ENCODE measurements at regions not wholly inside any gene's neighbourhood (a gene's known extent, or its start where the extent isn't known, plus 50 kb on each side); places are given as distances from the start of the nearest gene placed in this dataset.
"Not testable (repeated sequence)": the region's sequence is repeated elsewhere in the genome, so short reads cannot be mapped to it uniquely, and the experiment has no call there.

DNA sequence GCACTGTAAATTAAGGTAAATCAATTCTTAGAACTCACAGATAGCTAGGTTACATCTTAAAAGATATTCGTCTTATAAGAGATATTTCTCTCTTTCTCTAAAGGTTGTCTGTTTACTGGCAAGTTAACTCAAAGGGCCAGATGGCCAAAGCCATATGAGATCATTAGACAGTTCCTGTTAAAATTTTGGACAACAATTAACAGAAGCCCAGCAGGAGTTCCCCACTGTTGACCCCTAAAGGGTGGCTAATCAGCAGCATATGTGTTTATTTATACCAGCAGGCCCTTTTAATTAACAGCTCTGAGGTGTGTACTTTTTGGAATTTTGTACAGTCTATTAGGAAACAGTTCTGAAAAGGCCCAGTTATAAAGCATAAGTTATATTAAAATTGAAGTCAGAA is 245.8 kb downstream of the LIG4 start:
- ChIA-PET POLR2A (no interaction called here), CTCF (no interaction called here)
- DNase-seq = no peak
- Mint-ChIP-seq H3K4me3 (no peak overlapping the region), H3K9me3 (no peaks in the 10 kb centered on the region), H3K4me1 (no peaks in the 10 kb centered on the region), H3K27me3 (no peaks in the 10 kb centered on the region), H3K27ac (no peak overlapping the region), H3K36me3 (ENCODE audit: low read depth) (no peaks in the 10 kb centered on the region)

DNA sequence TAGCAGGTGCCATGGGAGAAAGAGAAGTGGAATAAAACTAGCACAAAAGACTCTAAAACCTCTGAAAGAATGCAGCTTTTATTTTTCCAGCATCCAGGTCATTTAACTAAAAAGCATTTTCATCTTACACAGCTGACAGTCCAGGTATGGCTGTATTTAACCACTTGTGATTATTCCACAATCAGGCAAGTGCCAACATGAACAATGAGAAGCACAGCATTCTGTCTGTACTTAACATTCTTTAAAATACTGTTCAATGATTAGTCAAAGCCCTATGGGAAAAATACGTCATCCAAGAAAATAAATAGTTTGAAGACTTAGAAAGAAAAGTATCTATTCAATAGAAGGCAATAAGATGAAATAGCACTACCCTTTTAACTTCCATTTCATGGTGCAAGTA is 246.9 kb downstream of the LIG4 start:
- no peaks in the 10 kb centered on the region for H3K9me3 Mint-ChIP-seq
- H3K27ac Mint-ChIP-seq = no peak overlapping the region
- DNase-seq = no peak
- H3K4me3 Mint-ChIP-seq = no peak overlapping the region
- ChIA-PET POLR2A (no interaction called here), CTCF (no interaction called here)
- H3K4me1 Mint-ChIP-seq = no peaks in the 10 kb centered on the region
- H3K27me3 Mint-ChIP-seq = no peaks in the 10 kb centered on the region
- no peaks in the 10 kb centered on the region for H3K36me3 Mint-ChIP-seq (ENCODE audit: low read depth)

DNA sequence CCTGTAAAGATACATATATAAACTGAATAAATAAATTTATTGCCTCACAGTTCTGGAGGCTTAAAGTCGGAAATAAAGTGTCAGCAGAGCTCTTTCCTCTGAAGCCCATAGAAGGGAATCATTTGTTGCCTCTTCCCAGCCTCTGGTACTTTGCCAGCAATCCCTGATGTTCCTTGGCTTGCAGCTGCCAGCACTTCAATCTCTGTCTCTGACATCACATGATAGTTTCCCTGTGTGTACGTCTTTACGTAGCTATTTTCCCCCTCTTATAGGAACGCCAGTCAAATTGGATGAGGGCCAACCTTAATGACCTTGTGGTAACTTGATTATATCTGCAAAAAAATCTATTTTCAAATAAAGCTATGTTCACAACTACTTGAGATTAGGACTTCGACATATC is 250.9 kb downstream of the LIG4 start:
- POLR2A ChIA-PET = no interaction called here
- no peak overlapping the region for H3K4me3 Mint-ChIP-seq
- H3K27me3 Mint-ChIP-seq = no peaks in the 10 kb centered on the region
- CTCF ChIA-PET = no interaction called here
- H3K36me3 Mint-ChIP-seq (ENCODE audit: low read depth) = no peaks in the 10 kb centered on the region
- H3K27ac Mint-ChIP-seq = no peak overlapping the region
- no peak for DNase-seq
- no peaks in the 10 kb centered on the region for H3K9me3 Mint-ChIP-seq
- no peaks in the 10 kb centered on the region for H3K4me1 Mint-ChIP-seq

DNA sequence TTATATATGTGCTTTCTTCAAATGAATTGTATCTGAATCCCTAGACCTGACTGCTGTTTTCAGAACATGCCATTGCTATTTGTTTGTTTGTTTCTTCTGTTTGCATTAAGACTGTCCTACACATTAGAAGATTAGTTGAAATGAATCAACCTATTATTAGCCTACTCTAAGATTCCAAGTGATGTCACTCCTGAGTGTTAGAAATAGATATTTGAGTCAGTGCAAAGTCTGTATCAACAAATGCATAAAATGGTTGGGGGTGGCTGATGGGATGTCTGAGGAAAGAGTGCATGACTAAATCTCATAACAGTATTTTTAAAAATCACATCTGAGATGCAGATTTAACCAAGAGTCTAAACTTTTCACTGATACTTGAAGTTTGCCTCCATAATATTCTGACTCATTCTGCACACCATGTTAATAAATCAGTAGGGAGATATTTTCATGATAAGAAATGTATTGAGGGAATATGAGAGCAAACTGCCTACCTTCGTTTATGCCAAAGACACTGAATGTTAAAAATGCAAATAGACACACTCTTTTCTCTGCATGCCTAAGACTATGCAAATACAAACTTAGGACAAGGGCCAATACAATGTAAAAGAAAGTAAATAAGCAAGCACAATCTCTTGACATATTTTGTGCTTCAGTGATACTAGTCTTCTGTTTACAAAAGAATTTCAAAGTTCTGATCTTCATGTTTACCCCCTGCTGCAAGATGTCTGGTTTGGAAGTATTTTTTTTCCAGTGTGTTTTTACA is 253.3 kb downstream of the LIG4 start:
- no peak for DNase-seq
- Mint-ChIP-seq H3K9me3 (no peaks in the 10 kb centered on the region), H3K36me3 (ENCODE audit: low read depth) (no peaks in the 10 kb centered on the region), H3K4me1 (no peaks in the 10 kb centered on the region), H3K27me3 (no peaks in the 10 kb centered on the region), H3K27ac (no peak overlapping the region), H3K4me3 (no peak overlapping the region)
- ChIA-PET POLR2A (no interaction called here), CTCF (no interaction called here)

DNA sequence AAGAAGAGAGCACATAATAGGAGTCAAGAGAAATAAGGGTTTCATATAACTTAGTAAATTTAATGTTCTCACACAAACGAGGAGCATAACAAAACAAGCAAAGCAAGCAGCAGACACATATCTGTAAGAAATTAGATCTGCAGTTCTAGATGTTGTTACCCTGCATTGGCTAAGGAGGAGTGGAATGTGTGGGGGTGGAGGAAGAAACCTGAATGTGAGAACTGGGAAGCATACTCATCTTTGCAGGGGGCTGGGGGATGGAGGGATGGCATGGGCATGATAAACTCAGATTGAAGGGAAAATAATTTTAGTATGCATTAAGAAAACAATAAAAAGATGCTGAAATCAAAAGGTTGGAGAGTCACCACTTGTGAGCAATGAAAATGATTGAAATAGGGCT is 255.0 kb downstream of the LIG4 start:
- Mint-ChIP-seq H3K4me3 (no peak overlapping the region), H3K27me3 (no peaks in the 10 kb centered on the region), H3K9me3 (no peaks in the 10 kb centered on the region), H3K27ac (no peak overlapping the region), H3K36me3 (ENCODE audit: low read depth) (no peaks in the 10 kb centered on the region), H3K4me1 (no peaks in the 10 kb centered on the region)
- ChIA-PET POLR2A (no interaction called here), CTCF (no interaction called here)
- DNase-seq = no peak

DNA sequence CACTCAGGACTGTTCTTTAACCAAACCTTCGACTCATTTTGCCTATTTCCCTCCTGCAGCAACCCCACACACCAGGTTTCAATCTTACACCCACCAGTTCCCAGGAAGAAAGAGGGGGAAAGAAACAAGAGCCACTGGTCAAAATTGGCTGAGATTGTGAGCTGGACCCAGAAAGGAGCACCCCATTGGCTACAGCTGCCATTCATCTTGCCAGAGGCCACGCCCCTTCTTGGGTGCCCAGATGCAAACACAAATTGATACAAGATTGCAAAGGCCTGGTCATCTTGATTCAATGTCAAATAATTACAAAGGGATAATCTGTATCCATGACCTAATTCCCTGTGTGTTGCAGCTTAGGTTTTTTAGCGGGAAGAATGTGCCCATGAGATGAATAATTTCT is 258.4 kb downstream of the LIG4 start:
- ChIA-PET POLR2A (no interaction called here), CTCF (no interaction called here)
- no peaks in the 10 kb centered on the region for H3K4me1 Mint-ChIP-seq
- H3K27ac Mint-ChIP-seq = no peak overlapping the region
- no peak overlapping the region for H3K4me3 Mint-ChIP-seq
- H3K9me3 Mint-ChIP-seq = no peaks in the 10 kb centered on the region
- H3K36me3 Mint-ChIP-seq (ENCODE audit: low read depth) = no peaks in the 10 kb centered on the region
- no peaks in the 10 kb centered on the region for H3K27me3 Mint-ChIP-seq
- DNase-seq = no peak

DNA sequence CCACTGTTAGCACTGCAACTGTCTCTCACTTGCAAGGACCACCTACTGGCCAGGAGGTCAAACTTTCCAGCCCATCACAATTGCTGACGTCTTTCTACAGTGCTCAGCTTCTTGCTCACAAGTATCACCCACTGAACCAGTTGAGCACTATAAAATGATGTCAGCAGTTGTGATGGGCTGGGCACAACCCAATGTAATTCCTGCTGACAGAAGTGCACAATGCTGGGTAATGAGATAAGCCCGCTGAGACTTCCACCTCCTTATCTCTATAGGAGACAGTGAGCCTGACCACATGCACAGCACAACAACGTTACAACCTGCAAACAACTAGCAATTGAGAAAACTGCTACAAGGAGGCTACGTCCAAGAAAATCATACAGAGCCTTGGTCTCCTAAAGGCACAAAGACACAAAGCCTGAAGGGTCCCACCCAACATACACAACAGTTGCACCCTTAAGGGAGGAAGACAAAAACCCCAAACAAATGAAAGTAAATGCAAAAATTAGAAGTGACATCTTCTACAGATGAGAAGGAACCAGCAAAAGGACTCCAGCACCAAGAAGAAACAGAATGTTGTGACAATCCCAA is 273.2 kb downstream of the LIG4 start:
- no peaks in the 10 kb centered on the region for H3K36me3 Mint-ChIP-seq (ENCODE audit: low read depth)
- no peaks in the 10 kb centered on the region for H3K27me3 Mint-ChIP-seq
- CTCF ChIA-PET = no interaction called here
- DNase-seq = no peak
- no peak overlapping the region for H3K4me3 Mint-ChIP-seq
- no peaks in the 10 kb centered on the region for H3K9me3 Mint-ChIP-seq
- H3K27ac Mint-ChIP-seq = no peak overlapping the region
- POLR2A ChIA-PET = no interaction called here
- H3K4me1 Mint-ChIP-seq = no peaks in the 10 kb centered on the region

DNA sequence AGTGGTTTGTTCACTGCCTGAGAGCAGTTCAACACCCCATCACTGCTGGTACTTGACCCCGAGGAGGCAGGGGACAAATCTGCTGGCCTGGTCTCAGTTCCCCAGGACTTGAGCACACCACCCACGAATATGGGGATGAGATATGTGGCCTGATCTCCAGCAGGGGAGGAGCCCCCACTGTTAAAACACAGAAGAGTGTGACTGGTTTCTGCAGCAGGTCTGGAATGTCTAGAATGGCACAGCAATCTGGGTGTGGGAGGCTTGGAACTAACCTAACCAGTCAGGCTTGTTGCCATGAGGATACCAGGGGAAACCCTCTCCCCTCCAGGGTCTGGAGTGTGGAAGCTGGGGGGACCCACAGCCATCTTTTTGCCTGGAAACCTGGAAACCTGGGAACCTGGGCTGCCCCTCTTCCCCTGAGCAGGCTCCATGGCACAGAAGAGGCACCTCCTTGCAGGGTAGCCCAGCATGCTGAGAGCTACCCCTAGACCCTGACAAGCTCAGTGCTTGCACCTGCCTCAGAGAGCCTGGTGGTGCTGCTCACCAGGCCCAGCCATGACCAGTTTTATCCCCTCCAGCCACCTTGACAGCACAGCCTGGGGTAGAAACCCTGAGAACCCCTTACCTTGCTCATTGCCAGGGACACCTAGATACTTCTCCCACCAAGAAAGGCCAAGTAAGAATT is 273.8 kb downstream of the LIG4 start:
- no peak overlapping the region for H3K27ac Mint-ChIP-seq
- no peak overlapping the region for H3K4me3 Mint-ChIP-seq

DNA sequence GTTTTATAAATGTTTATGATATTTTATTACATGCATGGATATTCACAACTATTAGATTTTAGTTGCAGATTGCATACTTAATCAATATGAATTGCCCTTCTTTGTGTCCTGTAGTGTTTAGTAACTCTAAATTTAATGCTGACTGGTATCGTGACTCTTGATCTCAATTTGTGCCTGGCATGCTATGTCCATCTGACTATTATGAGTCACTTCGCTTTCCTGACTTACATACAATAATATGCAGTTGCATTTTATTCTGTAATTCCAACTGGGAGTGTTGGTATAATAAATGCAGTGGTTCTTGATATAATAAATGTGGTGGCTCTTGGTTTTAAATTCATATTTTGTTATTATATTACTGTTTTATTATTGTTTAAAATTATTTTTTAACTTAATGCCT is 277.5 kb downstream of the LIG4 start:
- H3K9me3 Mint-ChIP-seq = no peaks in the 10 kb centered on the region
- DNase-seq = no peak
- POLR2A ChIA-PET = no interaction called here
- no peaks in the 10 kb centered on the region for H3K4me1 Mint-ChIP-seq
- H3K4me3 Mint-ChIP-seq = no peak overlapping the region
- H3K36me3 Mint-ChIP-seq (ENCODE audit: low read depth) = no peaks in the 10 kb centered on the region
- H3K27me3 Mint-ChIP-seq = no peaks in the 10 kb centered on the region
- CTCF ChIA-PET = no interaction called here
- H3K27ac Mint-ChIP-seq = no peak overlapping the region

More for the DNA sequence above, 273.8 kb downstream of the LIG4 start:
- no peak for DNase-seq
- no peaks in the 10 kb centered on the region for H3K4me1 Mint-ChIP-seq
- ChIA-PET POLR2A (no interaction called here), CTCF (no interaction called here)
- H3K27me3 Mint-ChIP-seq = no peaks in the 10 kb centered on the region
- H3K36me3 Mint-ChIP-seq (ENCODE audit: low read depth) = no peaks in the 10 kb centered on the region
- H3K9me3 Mint-ChIP-seq = no peaks in the 10 kb centered on the region

DNA sequence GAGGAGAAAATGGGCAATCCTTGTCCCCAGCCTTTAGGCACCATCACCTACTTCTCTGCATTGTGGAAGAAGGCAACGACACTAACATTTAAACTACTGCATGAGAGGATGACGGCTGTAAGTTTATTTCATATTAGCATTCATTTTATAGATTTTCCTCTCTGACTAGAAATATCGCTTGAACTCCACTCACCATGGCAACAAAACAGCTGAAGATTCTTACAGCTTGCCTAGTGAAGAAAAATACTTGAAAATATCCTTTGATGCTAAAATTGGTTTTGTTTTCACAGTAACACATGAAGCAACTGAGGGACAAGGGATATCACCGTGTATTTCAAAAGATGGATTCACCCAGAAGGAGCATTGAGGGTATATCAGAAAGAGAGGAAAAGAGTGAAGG is 284.3 kb downstream of the LIG4 start:
- H3K36me3 Mint-ChIP-seq (ENCODE audit: low read depth) = no peaks in the 10 kb centered on the region
- H3K4me3 Mint-ChIP-seq = no peak overlapping the region
- POLR2A ChIA-PET = no interaction called here
- no peaks in the 10 kb centered on the region for H3K27me3 Mint-ChIP-seq
- no peak for DNase-seq
- H3K9me3 Mint-ChIP-seq = peaks cover 12% of the 10 kb centered on the region
- CTCF ChIA-PET = no interaction called here
- no peaks in the 10 kb centered on the region for H3K4me1 Mint-ChIP-seq
- no peak overlapping the region for H3K27ac Mint-ChIP-seq

DNA sequence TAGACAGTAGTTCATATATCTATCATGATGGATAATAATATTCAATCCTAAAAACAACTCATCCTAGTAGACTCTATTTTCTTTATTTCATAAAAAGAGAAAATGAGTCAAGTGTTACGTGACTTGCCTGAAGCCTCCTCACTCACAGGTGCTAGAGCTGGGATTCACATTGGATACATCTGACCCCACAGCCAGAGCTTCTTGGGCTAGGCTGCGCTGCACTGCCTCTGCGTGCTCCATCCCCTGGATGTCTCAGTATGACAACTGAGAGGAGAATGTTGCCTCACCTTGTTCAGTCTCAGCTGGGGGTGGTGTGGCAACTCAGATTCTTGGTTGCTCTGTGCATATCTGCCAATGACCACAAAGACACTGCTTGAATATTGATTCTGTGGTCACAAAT is 286.6 kb downstream of the LIG4 start:
- Mint-ChIP-seq H3K27ac (no peak overlapping the region), H3K9me3 (peaks cover 12% of the 10 kb centered on the region), H3K4me3 (no peak overlapping the region), H3K36me3 (ENCODE audit: low read depth) (no peaks in the 10 kb centered on the region), H3K27me3 (no peaks in the 10 kb centered on the region), H3K4me1 (no peaks in the 10 kb centered on the region)
- CTCF ChIA-PET = no interaction called here
- DNase-seq = no peak
- POLR2A ChIA-PET = no interaction called here

DNA sequence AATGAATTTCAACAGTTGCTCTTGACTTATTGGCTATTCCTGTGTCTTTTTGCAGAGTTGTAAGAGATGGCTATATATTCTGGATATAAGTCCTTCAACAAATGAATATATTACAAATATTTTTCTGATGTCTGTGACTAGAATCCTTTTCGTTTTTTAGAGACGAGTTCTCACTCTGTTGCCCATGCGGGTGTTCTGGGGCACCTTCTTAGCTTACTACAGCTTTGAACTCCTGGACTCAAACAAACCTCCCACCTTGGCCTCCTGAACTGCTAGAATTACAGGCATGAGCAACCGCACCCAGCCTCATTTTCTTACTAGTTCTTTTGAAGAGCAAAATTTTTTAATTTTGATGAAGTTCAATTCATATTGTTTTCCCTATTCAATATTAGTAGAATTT is 287.8 kb downstream of the LIG4 start:
- Mint-ChIP-seq H3K9me3 (peaks cover 12% of the 10 kb centered on the region), H3K27me3 (no peaks in the 10 kb centered on the region), H3K4me3 (no peak overlapping the region), H3K36me3 (ENCODE audit: low read depth) (no peaks in the 10 kb centered on the region), H3K27ac (no peak overlapping the region), H3K4me1 (no peaks in the 10 kb centered on the region)
- DNase-seq = no peak
- CTCF ChIA-PET = no interaction called here
- POLR2A ChIA-PET = no interaction called here

DNA sequence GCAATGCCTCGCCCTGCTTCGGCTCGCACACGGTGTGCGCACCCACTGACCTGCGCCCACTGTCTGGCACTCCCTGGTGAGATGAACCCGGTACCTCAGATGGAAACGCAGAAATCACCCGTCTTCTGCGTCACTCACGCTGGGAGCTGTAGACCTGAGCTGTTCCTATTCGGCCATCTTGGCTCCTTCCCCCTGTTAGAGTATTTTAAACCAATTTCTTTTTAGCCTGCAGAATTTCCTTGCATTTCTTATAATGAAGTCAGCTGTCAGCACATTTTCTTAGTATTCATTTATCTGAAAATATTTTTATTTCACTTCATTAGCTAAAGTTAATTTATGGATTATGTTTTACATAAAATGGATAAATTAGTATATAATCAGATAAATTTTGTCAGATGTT is 288.8 kb downstream of the LIG4 start:
- CTCF ChIA-PET; H3K27me3 Mint-ChIP-seq; DNase-seq; H3K4me1 Mint-ChIP-seq; POLR2A ChIA-PET; H3K36me3 Mint-ChIP-seq (ENCODE audit: low read depth); H3K4me3 Mint-ChIP-seq; H3K27ac Mint-ChIP-seq: not testable (repeated sequence)
- peaks cover 12% of the 10 kb centered on the region for H3K9me3 Mint-ChIP-seq

DNA sequence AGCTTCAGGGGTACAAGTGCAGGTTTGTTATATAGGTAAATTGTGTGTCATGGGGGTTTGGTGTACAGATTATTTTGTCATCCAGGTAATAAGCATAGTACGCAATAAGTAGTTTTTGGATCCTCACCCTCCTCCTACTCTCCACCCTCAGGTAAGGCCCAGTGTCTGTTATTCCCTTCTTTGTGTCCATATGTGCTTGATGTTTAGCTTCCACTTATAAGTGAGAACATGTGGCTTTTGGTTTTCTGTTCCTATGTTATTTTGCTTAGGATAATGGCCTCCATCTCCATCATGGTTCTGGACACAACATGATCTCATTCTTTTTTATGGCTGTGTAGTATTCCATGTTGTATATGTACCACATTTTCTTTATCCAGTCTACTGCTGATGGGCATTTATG is 298.4 kb downstream of the LIG4 start:
- H3K4me1 Mint-ChIP-seq; POLR2A ChIA-PET; H3K27ac Mint-ChIP-seq; CTCF ChIA-PET; H3K36me3 Mint-ChIP-seq (ENCODE audit: low read depth); H3K27me3 Mint-ChIP-seq; H3K9me3 Mint-ChIP-seq; DNase-seq; H3K4me3 Mint-ChIP-seq: not testable (repeated sequence)
